ENCODE measurements at regions not wholly inside any gene's neighbourhood (a gene's known extent, or its start where the extent isn't known, plus 50 kb on each side); places are given as distances from the start of the nearest gene placed in this dataset.

DNA sequence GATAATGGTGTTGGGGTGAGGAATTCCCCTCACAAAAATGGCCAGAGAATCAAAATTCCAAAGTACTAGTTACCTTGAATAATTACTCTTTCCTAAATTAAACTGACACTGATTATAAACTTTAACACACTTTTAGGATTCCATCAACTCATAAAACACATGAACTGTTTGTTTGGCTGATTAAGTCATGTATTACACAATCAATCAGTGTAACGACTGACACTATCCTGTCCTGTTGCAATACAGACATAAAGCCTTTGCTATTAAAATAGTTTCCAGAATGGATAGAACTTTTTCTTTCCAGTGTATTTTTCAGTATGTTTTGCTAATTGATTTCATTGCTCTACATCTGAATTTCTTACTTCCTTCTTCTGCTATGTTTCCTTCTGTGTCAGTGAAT lies 1709.4 kb upstream of the RAG2 start:
- no peak overlapping the region for H2AFZ ChIP-seq (ENCODE audit: low read length)
- H3K4me2 ChIP-seq (ENCODE audit: low read depth, low read length): no peak overlapping the region

GRCh38 chr11:38305682-38306081 lies 1707.6 kb upstream of the RAG2 start:
- no peak for DNase-seq (ENCODE audit: low spot score)
- POLR2A ChIA-PET: no interaction called here
- no peak overlapping the region for H3K4me2 ChIP-seq (ENCODE audit: low read depth, low read length)
- intact Hi-C loops (cut with micrococcal nuclease; ENCODE audit: unreplicated experiment): no loop called here
- WGBS (ENCODE audit: low lambda C conversion rate): 50% methylated on average over 6 of the region's 6 CpGs
- no peak for FAIRE-seq
- no peak overlapping the region for H3K9ac ChIP-seq (ENCODE audit: insufficient read depth, low read depth, low read length)
- H4K20me1 ChIP-seq (ENCODE audit: insufficient read depth, low read length): no peaks in the 10 kb centered on the region
- H3K27me3 ChIP-seq (ENCODE audit: control insufficient read depth in 1 of 2, insufficient read depth in 2 of 2, low read length in 2 of 2): no peaks in the 10 kb centered on the region
- no peak overlapping the region for H2AFZ ChIP-seq (ENCODE audit: low read length)
- peaks cover 39% of the 10 kb centered on the region for H3K9me3 ChIP-seq (ENCODE audit: low read length)
- no peaks in the 10 kb centered on the region for H3K4me1 ChIP-seq (ENCODE audit: insufficient read depth, low read length)
- no peak overlapping the region for H3K4me3 ChIP-seq (replicated peaks in 1 of 3; ENCODE audit: insufficient read depth in 1 of 3, low read depth in 2 of 3, low read length in 3 of 3)
- CTCF ChIA-PET (ENCODE audit: low intra/inter-chr PET ratio, low total read pairs): no interaction called here
- in situ Hi-C loops (cut with HindIII; ENCODE audit: extremely low pct_ligation_motif_present, low pct_unique_long_range_greater_than_20kb): no loop called here
- H3K79me2 ChIP-seq (ENCODE audit: insufficient read depth, low read length): no peaks in the 10 kb centered on the region
- no peak for ATAC-seq
- H3K27ac ChIP-seq (ENCODE audit: extremely low read length, insufficient read depth, low read length): no peak overlapping the region
- BruUV-seq (replicated peaks): no TSS peak
- no peaks in the 10 kb centered on the region for H3K36me3 ChIP-seq (replicated peaks in 1 of 2; ENCODE audit: control insufficient read depth in 1 of 2, insufficient read depth in 2 of 2, low read length in 2 of 2)
- no peak for TF ChIP-seq HNRNPH1 (optimal IDR thresholded peaks at IDR 0.05; ENCODE audit: low read depth, low read length)
- no peak for TF ChIP-seq NFYB (CRISPR knock-in tag; IDR thresholded peaks at IDR 0.05)
- TF ChIP-seq, protein P1, sequence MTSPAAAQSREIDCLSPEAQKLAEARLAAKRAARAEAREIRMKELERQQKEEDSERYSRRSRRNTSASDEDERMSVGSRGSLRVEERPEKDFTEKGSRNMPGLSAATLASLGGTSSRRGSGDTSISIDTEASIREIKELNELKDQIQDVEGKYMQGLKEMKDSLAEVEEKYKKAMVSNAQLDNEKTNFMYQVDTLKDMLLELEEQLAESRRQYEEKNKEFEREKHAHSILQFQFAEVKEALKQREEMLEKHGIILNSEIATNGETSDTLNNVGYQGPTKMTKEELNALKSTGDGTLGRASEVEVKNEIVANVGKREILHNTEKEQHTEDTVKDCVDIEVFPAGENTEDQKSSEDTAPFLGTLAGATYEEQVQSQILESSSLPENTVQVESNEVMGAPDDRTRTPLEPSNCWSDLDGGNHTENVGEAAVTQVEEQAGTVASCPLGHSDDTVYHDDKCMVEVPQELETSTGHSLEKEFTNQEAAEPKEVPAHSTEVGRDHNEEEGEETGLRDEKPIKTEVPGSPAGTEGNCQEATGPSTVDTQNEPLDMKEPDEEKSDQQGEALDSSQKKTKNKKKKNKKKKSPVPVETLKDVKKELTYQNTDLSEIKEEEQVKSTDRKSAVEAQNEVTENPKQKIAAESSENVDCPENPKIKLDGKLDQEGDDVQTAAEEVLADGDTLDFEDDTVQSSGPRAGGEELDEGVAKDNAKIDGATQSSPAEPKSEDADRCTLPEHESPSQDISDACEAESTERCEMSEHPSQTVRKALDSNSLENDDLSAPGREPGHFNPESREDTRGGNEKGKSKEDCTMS (CRISPR knock-in tag; conservative IDR thresholded peaks at IDR 0.05): no peak
- no peak for TF ChIP-seq ZBTB2 (CRISPR knock-in tag; IDR thresholded peaks at IDR 0.05; ENCODE audit: low read depth)
- TF ChIP-seq KLF16 (CRISPR knock-in tag; IDR thresholded peaks at IDR 0.05): no peak
- no peak for TF ChIP-seq ZBTB8A (CRISPR knock-in tag; IDR thresholded peaks at IDR 0.05; ENCODE audit: borderline replicate concordance, low read depth)
- TF ChIP-seq, protein P2, sequence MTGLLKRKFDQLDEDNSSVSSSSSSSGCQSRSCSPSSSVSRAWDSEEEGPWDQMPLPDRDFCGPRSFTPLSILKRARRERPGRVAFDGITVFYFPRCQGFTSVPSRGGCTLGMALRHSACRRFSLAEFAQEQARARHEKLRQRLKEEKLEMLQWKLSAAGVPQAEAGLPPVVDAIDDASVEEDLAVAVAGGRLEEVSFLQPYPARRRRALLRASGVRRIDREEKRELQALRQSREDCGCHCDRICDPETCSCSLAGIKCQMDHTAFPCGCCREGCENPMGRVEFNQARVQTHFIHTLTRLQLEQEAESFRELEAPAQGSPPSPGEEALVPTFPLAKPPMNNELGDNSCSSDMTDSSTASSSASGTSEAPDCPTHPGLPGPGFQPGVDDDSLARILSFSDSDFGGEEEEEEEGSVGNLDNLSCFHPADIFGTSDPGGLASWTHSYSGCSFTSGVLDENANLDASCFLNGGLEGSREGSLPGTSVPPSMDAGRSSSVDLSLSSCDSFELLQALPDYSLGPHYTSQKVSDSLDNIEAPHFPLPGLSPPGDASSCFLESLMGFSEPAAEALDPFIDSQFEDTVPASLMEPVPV (CRISPR knock-in tag; IDR thresholded peaks at IDR 0.05): no peak
- TF ChIP-seq ZNF839 (CRISPR knock-in tag; IDR thresholded peaks at IDR 0.05; ENCODE audit: borderline replicate concordance): no peak
- TF ChIP-seq TCF7 (IDR thresholded peaks at IDR 0.05; ENCODE audit: low read depth): no peak
- no peak for TF ChIP-seq ZNF550 (CRISPR knock-in tag; IDR thresholded peaks at IDR 0.05; ENCODE audit: borderline replicate concordance)
- TF ChIP-seq ZFX (CRISPR knock-in tag; IDR thresholded peaks at IDR 0.05; ENCODE audit: low read depth): no peak
- no peak for TF ChIP-seq MBD4 (IDR thresholded peaks at IDR 0.05; ENCODE audit: borderline replicate concordance, low read length)
- TF ChIP-seq ZNF607 (CRISPR knock-in tag; IDR thresholded peaks at IDR 0.05; ENCODE audit: borderline replicate concordance): no peak

More for the DNA sequence above, 1709.4 kb upstream of the RAG2 start:
- H3K27me3 ChIP-seq (ENCODE audit: control insufficient read depth in 1 of 2, insufficient read depth in 2 of 2, low read length in 2 of 2): no peaks in the 10 kb centered on the region
- BruUV-seq (replicated peaks): no TSS peak
- no peaks in the 10 kb centered on the region for H3K36me3 ChIP-seq (replicated peaks in 1 of 2; ENCODE audit: control insufficient read depth in 1 of 2, insufficient read depth in 2 of 2, low read length in 2 of 2)
- ATAC-seq (no peak), FAIRE-seq (no peak), DNase-seq (ENCODE audit: low spot score) (no peak)
- no peak overlapping the region for H3K27ac ChIP-seq (ENCODE audit: extremely low read length, insufficient read depth, low read length)
- no peaks in the 10 kb centered on the region for H3K4me1 ChIP-seq (ENCODE audit: insufficient read depth, low read length)
- no peak for TF ChIP-seq ZNF747 (CRISPR knock-in tag; IDR thresholded peaks at IDR 0.05; ENCODE audit: borderline replicate concordance)
- TF ChIP-seq CEBPB (IDR thresholded peaks at IDR 0.05; ENCODE audit: borderline replicate concordance, low read depth, low read length): 0 out of 2 replicates have a peak, but pooled peaks have one; percentile 55
- in situ Hi-C loops (cut with HindIII; ENCODE audit: extremely low pct_ligation_motif_present, low pct_unique_long_range_greater_than_20kb) (no loop called here), intact Hi-C loops (cut with micrococcal nuclease; ENCODE audit: unreplicated experiment) (no loop called here)
- no peaks in the 10 kb centered on the region for H3K79me2 ChIP-seq (ENCODE audit: insufficient read depth, low read length)
- peaks cover 43% of the 10 kb centered on the region for H3K9me3 ChIP-seq (ENCODE audit: low read length)
- WGBS (ENCODE audit: low lambda C conversion rate): 13% methylated on average over 1 of the region's 1 CpG
- CTCF ChIA-PET (ENCODE audit: low intra/inter-chr PET ratio, low total read pairs): no interaction called here
- POLR2A ChIA-PET: no interaction called here
- H3K4me3 ChIP-seq (replicated peaks in 1 of 3; ENCODE audit: insufficient read depth in 1 of 3, low read depth in 2 of 3, low read length in 3 of 3): no peak overlapping the region
- no peak overlapping the region for H3K9ac ChIP-seq (ENCODE audit: insufficient read depth, low read depth, low read length)
- no peaks in the 10 kb centered on the region for H4K20me1 ChIP-seq (ENCODE audit: insufficient read depth, low read length)

All from HepG2 (cell line).